DMS153 treated with DMSO at 0.1 percent for 48 hours (cell line): ENCODE measurements at regions not wholly inside any gene's neighbourhood (a gene's known extent, or its start where the extent isn't known, plus 50 kb on each side); places are given as distances from the start of the nearest gene placed in this dataset.

Experiments used
- DNase-seq: peaks from one replicate; lab custom pipeline; 2025; ENCODE audit not compliant: unreplicated experiment; lab: John Stamatoyannopoulos, UW

DNA sequence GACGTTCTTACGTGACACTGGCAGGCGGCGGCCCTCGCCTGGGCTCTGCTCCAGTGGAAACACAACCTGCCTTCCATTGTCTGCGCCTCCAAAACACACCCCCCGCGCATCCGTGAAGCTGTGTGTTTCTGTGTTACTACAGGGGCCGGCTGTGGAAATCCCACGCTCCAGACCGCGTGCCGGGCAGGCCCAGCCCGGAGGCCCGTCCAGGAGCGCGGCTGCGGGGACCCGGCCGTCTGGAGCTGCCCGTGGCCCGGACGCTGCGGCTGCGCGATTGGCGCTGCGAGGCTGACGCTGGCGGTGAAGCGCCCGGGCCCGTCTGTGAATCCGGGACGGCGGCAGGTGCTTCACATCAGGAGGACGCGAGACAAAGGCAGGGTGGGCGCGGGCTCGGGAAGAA lies 670.3 kb upstream of the SALL3 start:
- no peak for DNase-seq

DNA sequence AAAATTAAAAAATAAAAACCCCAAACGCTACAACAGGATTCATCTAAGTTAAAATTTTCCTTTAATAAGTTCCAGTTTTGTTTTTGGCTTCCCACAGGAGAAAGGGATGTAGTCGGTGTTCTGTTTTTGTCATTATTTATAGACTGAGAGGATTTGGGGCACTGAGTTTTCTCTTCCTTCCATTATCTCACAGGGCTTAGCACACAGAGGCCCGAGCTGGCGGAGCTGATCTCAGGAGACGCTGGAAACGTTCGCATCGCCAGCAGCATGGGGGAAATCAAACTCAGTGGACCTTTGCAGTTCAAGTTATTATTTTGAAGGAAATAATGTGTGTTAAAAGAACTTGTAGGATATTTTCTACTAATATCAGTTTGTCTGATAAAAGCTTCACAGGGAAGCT lies 669.7 kb upstream of the SALL3 start:
- no peak for DNase-seq

DNA sequence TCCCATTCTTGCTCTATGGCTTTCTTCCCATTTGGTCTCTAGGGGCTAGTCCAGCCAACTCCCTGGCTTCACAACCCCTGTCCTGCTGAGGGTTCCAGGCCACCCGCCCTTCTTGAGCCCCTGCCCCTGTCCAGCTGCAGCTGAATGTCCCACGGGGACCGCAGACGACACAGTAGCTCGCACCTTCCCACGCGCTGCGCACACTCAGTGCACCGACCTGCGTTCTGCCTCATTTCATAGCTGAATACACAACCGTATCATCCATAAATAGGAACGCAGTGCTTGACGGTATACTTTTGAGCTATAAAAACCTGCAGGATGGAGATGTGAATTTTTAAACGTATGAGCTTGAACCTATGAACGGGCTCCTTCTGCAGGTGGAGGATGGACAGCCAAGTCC lies 660.4 kb upstream of the SALL3 start:
- no peak for DNase-seq

DNA sequence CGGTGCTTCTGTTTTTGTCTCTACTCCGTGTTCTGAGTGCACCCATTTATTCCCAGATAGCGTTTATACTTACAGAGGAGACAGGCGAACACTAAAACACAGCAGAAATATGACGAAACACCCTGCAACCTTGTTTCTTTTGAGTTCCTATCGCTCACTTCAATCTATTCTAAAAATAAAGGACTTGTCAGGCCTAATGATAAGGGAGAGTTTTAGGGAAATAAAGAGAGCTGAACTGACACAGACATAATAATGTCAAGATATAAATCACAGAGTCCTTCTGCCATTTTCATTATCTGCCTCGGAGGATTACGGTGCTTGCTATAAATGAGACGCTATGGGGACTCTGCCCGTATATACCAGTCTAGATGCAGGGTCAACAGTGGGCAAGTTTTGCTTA lies 659.7 kb upstream of the SALL3 start:
- DNase-seq = peak; percentile 41

DNA sequence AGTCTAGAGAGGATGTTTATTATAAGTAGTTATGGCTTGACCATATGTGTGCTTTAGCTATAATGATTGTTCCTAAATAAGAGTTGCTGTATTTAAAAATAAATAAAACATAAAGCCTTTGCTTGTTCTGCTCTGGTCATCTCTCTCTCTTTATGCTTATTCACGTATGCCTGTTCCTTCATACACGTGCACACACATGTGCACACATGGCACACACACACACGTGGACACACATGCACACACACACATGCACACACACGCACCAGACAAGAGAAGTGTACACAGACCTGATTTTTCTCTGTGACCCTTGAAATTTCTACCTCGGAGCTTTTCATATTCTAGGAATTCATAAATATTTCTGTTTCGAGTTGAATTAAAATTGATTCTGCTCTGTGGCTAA lies 658.2 kb upstream of the SALL3 start:
- no peak for DNase-seq

DNA sequence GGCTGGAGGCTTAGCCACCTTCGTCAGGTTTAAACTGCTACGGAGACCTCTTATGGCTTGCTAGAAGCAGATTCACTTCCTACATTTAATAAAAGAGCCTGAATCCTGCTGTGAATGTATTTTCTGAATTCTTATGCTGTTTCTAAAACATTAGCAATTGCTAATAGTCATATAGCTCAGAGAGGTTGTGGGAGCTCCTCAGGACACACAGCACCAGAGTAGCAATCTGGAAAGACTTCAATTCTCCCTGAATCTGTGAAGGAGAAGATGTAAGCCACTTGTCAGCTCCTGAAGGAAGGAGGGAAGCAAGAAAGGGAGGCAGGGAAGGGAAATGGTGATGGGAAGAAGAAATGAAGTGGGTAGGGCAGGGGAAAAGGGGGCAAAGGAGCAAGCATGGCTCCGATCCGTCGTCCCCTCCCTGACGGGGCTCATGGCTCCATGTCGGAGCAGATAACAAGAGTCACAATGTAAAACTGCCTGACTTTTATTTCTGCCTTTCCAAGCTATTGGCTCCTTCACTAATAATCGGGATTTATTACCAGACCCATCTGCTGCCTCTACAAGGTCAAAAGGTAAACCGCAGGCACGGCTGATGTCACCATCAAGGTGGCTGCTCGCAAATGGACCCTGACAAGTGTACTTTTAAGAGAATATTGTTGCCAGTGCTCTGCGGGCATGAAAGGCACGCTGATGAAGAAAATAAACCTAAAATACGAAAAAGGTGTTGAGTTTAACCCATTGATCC lies 656.0 kb upstream of the SALL3 start:
- no peak for DNase-seq

DNA sequence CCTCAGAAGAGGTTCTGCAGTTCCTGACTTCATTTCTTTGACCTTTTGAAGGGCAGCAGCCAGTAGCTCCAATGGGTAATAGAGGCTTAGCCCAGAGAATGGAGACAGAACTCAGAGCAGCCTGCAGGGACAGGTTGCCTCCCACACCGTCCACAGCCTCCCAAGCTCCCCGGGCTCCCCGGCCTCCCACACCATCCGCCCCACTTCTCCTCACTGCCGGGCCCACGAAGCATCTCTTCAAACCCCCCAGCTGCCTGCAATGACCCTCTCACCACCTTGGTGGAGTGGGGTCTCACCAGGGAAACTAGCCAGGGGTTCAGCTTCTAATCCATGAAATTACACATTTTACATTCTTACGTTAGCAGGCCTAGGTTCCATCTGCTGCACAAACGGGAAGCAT lies 652.0 kb upstream of the SALL3 start:
- no peak for DNase-seq

DNA sequence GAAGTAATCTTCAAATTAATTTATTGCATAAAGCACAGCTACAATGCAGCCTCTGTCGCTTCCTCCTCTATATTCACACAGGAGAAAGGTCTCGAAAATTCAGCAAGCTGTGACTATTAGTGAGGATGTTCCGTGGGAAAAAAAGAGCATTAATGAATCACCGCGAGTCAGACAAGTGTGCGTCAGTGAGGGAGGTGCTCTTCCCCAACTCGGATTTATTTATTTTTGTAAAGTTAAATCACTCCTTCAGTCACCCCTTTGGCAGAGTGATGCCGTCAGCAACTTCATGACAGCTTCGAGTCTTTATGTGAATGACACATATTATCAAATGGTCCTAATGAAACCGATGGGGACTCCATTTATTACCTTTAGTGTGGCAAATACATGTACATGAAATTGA lies 648.9 kb upstream of the SALL3 start:
- no peak for DNase-seq

DNA sequence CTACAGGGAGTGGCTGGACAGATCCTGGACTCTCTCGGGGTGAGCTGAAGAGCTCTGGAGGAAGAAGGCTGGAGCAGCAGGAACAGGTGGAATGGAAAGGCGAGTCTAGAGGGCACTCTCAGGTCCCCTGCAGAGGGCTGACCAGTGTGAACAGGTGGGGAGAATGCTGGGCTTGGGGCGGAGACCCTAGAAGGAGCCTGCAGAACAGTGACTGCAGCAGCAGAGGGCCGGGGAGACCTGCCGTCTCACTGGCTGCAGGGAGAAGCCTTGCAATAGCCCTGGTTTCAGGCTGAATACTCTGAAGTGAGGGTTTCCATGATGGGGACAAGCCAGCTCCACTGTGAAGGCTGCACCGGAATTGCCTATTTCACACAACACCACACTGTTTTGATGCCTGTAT lies 626.7 kb upstream of the SALL3 start:
- DNase-seq = no peak

DNA sequence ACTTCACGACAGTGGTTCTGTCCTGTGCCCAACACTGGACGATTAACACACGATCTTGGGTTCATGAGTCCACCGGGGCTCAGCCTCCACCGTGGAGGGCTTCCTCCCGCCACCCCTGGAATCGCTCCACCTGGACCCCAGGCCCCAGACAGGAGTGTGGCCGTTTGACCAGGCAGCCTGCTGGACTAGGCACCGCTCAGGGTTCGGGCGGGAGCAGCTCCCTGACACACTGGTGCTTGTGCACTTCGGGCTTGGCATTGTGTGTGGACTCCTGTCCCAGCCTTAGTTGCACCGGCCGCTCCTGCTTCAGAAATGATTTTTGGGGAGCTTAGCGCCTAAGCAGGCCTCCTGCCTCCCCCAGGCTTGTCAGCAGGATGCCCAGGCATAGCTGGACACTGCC lies 617.4 kb upstream of the SALL3 start:
- no peak for DNase-seq

DNA sequence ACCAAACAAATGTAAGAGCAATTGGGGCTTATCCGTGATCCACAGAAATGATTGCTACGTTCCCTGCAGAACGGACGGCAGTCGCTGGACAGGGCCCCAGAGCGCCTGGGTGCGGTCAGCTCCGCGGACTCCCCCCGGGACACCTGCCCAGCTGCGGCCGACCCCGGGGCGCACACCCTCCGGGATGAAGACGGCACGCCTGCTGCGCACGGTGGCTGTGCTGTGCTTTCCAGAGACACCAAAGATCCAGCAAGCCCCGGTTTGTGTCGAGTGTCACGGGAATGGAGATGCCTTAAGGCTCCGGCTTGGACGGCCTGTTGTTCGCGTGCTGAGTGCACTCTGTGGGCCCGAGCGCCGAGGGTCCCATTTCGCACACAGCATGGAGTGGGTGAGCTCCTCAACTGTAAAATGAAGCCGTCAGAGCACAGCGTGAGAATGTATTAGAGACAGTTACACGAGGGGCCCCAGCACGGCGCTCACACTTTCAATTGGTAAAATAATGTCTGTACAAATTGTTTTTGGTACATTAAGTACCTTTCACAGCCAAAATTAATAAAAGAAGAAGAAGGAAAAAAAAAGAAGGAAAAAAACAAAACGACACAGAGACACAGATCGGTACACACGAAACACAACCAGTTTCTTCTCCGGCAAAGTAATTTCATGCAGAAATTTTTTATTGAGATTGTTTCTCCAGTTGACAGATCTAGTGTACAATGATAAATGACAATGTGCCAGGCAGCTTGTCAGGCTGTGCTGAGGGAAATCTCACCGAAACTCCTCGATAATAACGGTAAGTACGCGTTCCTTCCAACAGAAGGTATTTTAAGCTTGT lies 615.8 kb upstream of the SALL3 start:
- DNase-seq = no peak

DNA sequence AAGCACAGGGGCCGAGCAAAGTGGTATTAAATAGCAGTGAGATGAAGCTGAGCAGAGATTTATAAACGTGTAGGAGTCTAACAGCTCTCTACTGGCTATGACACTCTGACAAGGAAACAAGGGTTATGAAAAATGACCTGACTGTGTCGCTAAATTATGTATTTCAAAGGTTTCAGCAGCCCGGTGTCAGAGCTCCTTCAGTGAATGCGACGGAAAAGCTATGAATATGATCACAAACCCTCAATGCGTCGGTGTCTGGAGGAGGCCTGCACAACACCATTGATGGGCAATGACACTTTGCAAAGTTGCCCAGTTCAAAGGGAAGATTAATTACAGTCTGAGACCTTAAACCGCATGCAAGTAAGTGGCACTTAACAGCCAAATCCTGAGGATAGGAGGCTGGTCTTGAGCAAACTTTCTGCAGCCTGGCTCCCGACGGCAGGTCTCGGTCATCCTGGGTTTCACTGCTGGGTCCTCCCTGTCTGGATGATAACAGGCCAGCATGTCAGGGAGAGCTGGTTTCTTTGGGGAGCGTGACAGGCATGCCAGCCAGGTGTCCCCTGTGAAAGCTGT lies 615.1 kb upstream of the SALL3 start:
- DNase-seq = no peak

DNA sequence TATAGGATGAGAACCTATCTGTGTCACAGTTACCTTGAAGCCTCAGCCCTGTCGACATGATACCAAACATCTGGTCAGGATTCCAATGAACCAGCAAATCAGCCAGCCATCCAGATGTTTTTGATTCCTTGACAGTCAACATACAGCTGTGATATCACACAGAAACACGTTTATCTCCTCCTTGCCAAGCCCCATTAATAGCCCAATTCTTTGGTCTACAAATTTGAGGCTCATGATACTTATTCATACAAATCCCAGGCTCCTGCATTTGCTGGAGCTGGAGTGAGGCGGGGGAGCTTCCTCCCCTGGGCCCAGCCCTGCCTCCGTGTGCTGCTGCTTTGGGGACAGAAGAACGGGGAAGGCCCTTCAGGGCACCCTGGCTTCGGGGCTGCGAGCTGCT lies 611.6 kb upstream of the SALL3 start:
- no peak for DNase-seq

DNA sequence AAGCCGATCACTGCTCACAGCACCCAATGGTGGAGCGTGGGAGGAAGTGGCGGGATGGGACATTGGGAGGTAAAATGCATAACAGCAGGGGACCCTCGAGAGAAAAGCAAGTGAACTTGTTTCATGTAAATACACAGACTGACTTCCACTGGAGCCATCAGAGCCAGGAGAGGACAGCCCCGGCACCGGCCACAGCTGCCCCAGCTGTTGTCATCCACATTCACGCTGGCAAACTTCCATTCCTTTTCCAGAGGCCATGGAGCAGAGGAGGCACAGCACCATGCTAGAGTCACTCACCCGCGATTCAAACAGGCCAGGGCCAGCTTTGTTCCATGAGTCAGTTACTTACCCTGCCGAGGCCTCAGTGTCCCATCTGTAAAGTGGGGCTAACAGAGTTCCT lies 610.9 kb upstream of the SALL3 start:
- no peak for DNase-seq

DNA sequence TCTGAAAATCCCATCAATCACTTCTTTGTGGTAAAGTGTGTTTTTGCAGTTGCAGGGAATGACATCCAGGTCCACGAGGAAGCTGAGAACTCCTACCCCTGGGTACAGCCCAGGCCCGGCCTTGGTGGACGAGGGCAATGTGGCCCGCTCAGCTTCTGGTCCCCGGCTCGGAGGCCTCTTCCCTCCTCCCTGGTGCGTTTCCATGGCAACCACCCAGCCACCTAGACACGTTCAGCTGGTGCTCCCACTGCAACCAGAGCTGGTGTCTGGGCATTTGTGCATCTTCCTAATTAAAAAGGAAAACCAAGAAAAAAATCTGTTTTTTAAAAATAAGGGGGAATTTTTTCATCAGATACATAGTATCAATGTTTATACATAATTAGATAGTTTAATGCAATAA lies 603.6 kb upstream of the SALL3 start:
- no peak for DNase-seq

DNA sequence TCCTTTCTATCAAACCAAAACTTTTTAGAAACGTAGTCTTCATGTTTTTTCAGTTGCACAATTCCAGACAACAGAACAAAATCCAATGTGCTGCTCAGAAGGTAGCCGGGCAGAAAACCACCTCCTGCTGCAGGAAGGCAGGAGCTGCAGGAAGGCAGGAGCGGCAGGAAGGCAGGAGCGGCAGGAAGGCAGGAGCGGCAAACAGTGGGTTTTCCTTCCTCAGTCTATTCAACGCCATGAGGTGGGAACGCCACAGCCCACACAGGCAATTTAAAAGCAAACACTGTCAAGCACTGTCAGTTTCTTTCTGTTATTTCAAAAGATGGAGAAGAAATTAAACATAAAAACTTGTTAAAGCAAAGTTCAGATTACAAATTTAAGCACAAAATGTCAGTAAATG lies 601.2 kb upstream of the SALL3 start:
- no peak for DNase-seq

DNA sequence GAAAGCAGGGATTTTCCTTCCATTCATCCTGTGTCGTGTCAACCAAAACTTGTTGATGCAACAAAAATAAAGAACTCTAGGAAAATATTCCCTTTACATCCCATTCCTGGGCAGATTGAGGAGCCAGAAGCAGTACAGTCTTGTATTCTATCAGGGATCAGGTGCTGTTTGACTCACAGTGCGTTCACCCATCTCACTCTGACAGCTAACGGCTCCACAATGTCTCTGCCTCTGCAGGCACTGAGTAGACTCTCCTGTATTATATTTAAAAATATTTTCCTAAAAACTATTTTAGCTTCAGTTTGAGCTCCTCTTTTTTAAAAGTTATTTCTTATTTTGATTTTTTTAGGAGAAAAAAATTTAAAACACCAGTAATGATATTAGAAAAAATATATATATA lies 600.6 kb upstream of the SALL3 start:
- DNase-seq = no peak

DNA sequence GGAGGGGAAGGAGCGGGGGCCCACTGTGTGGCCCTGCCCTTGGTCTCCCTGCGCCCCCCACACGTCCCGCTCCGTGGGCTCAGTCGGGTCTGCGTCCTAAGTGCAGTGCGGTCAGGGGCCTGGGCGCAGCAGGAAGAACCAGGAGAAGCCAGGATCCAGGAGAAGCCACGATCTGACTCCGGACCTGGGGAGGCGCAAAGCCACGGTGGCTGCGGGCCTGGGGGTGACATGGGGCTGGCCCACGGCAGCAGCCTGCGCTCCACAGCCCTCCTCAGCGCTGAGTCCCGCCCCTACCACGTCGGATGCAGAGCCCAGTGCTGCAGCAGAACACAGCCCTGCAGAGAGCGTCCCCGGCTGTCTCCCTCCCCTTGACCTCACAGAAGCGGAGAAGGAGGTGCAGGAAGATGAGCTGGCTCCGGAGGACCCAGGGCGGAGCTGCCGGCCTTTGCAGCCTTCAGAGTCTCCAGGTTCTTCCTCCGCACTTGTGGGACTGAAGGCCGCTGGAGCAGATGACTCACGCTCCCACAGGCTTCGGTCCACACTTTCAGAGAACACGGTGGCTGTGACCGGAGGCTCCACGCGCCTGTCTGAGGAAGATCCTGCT lies 589.2 kb upstream of the SALL3 start:
- DNase-seq = no peak

DNA sequence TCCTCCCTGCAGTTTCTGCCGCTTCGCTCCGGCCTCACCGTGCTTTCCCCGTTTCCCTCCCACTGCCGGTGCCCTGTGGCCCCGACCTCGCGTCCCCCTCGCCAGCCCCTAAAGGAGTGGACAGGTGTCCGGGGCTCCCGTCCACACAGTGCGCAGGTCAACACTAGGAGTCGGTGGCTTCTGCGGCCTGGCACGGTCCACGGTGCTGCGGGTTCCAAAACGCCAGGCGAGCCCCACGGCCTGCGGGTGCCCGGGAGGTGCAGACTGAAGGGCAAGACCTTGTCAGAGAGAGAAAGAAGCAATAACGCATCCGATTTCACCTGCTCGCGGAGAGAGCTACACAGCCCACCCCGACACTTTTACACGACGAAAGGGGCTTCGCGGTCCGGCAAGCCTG lies 588.7 kb upstream of the SALL3 start:
- no peak for DNase-seq

DNA sequence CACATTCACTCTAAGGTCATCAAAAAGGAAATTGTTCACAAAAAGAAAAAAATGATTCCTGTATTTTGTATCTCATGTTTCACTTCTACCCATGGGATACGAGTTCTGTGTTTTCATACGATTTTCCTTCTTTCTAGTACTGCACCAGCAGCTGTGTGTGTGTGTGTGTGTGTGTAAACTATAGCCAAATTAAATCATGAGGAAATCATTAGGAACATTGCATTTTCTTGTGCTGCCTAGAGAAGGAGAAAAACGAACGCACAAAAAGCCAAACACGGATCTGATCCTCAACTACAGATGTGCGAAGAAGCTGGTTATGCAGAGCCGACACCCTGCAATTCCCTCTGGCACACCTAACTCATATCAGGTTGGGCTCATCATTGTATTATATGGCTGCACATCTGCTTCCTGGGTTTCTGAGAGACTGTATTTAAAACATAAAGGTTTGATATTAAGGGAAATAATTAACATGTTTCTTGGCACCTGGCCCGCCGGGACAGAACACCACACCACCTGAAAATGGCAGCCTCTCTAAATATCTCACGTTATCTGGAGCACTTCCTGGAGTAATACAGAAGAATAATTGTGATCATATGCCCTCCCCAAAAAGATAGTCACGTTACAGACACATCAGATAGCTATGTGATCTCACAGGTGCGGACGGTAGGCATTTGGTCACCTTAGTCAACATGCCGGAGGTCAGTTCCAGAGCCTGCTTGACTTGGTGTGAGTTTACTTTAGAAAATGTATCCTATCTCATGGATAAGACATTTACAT lies 586.3 kb upstream of the SALL3 start:
- no peak for DNase-seq

DNA sequence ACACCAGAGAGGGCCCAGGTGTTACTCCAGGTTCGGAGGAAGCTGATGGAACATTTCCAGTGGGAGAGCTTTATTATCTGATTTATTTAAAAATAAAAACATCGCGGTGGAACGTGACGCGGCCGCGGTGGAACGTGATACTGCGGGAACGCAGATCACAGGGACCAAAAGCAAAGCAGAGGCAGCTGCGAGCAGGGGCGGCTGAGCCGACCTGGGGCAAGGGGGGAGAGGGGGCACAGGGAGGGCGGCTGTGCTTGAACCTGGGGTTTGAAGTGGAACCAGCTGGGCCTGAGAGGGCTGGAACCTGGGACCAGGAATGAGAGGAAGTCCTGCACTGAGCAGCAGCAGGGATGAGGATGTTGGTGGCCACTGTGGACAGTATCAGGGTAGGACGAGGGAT lies 583.5 kb upstream of the SALL3 start:
- DNase-seq = no peak
